Neuron (in vitro differentiated cells): ENCODE measurements at regions not wholly inside any gene's neighbourhood (a gene's known extent, or its start where the extent isn't known, plus 50 kb on each side); places are given as distances from the start of the nearest gene placed in this dataset.

Experiments
- H2AFZ ChIP-seq: one replicate; pipeline ENCODE4 v1.6.1; 2013; ENCODE audit warnings: low read depth, mild to moderate bottlenecking, inconsistent platforms, low read length, moderate library complexity
- H3K27me3 ChIP-seq: one replicate; pipeline ENCODE4 v1.6.1; 2013; ENCODE audit warnings: low read length; ENCODE audit not compliant: insufficient read depth
- H3K36me3 ChIP-seq: one replicate; pipeline ENCODE4 v1.6.1; 2013; ENCODE audit warnings: low read length; ENCODE audit not compliant: insufficient read depth
- H3K4me1 ChIP-seq: one replicate; pipeline ENCODE4 v1.6.1; 2013; ENCODE audit warnings: low read length; ENCODE audit not compliant: insufficient read depth
- H3K4me3 ChIP-seq: 2 replicates; pipeline ENCODE4 v1.5.1; 2013; ENCODE audit warnings: mild to moderate bottlenecking, low read length, moderate library complexity
- H3K9me3 ChIP-seq: one replicate; pipeline ENCODE4 v1.6.1; 2013; ENCODE audit warnings: low read length

GRCh38 chr7:21370283-21370982 is 57.5 kb upstream of the SP4 start:
- Histone ChIP-seq H3K36me3 (no peaks in the 10 kb centered on the region), H3K9me3 (no peaks in the 10 kb centered on the region), H2AFZ (no peak overlapping the region), H3K4me1 (peaks cover 8% of the 10 kb centered on the region), H3K4me3 (no peak overlapping the region), H3K27me3 (no peaks in the 10 kb centered on the region)

GRCh38 chr7:21371360-21371759 is 56.5 kb upstream of the SP4 start:
- no peaks in the 10 kb centered on the region for H3K36me3 ChIP-seq
- no peak overlapping the region for H3K4me3 ChIP-seq
- H3K4me1 ChIP-seq, result peaks cover 8% of the 10 kb centered on the region
- H2AFZ ChIP-seq, result peak overlapping the region; percentile 40
- no peaks in the 10 kb centered on the region for H3K27me3 ChIP-seq
- H3K9me3 ChIP-seq, result no peaks in the 10 kb centered on the region

- H3K27me3 ChIP-seq, result no peaks in the 10 kb centered on the region
Observed at GRCh38 chr7:21373031-21373430, 54.9 kb upstream of the SP4 start.

GRCh38 chr7:21374134-21374533 is 53.7 kb upstream of the SP4 start:
- Histone ChIP-seq H3K27me3 (no peaks in the 10 kb centered on the region), H3K4me1 (peaks cover 8% of the 10 kb centered on the region), H3K4me3 (no peak overlapping the region), H3K9me3 (no peaks in the 10 kb centered on the region), H3K36me3 (no peaks in the 10 kb centered on the region), H2AFZ (no peak overlapping the region)

More at GRCh38 chr7:21373031-21373430, 54.9 kb upstream of the SP4 start:
- Histone ChIP-seq H2AFZ (no peak overlapping the region), H3K4me1 (peaks cover 8% of the 10 kb centered on the region), H3K9me3 (no peaks in the 10 kb centered on the region), H3K4me3 (no peak overlapping the region), H3K36me3 (no peaks in the 10 kb centered on the region)

- H2AFZ ChIP-seq, result no peak overlapping the region
Observed at GRCh38 chr7:21377545-21377944, 50.3 kb upstream of the SP4 start.

More at GRCh38 chr7:21377545-21377944, 50.3 kb upstream of the SP4 start:
- no peaks in the 10 kb centered on the region for H3K27me3 ChIP-seq
- H3K9me3 ChIP-seq, result no peaks in the 10 kb centered on the region
- H3K4me3 ChIP-seq, result no peak overlapping the region
- H3K36me3 ChIP-seq, result no peaks in the 10 kb centered on the region
- no peaks in the 10 kb centered on the region for H3K4me1 ChIP-seq
